ENCODE measurements at regions not wholly inside any gene's neighbourhood (a gene's known extent, or its start where the extent isn't known, plus 50 kb on each side); places are given as distances from the start of the nearest gene placed in this dataset.

DNA sequence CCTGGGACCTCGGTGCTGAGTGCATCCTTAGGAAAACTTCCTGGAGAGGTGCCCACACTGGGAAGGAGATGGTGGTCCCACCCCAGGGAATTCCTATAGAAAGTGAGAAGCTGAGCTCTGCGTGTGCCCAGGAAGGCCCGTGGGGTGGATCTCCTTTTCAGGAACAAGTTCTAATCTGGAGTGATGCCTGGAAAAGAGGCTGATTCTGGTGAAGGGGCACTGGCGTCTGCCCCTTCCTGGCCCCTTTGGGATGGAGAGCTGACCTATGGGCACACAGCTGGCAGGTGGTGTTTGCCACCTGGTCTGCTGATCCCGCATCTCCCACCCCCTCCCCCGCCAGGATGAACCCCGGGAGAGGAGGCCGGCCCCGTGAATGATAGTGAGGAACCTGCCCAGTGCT, 142.0 kb upstream of the RTL1 start:
- 94% methylated on average over 9 of the region's 9 CpGs for WGBS
- H2AK5ac ChIP-seq (ENCODE audit: low read length, severe bottlenecking): no peak overlapping the region
- no peak overlapping the region for H2BK5ac ChIP-seq (ENCODE audit: low read depth, low read length, poor library complexity, severe bottlenecking)
- DNase-seq: no peak
- H3K79me1 ChIP-seq (replicated peaks; ENCODE audit: low read length, poor library complexity, severe bottlenecking): no peaks in the 10 kb centered on the region
- no peak overlapping the region for H2AFZ ChIP-seq (ENCODE audit: low read depth, low read length)
- no peak overlapping the region for H4K91ac ChIP-seq (ENCODE audit: low read length)
- H3K23ac ChIP-seq (ENCODE audit: low read length in 2 of 2): no peak overlapping the region
- H3K4me1 ChIP-seq (ENCODE audit: control insufficient read depth, insufficient read depth, low read depth, low read length): no peaks in the 10 kb centered on the region
- no peak overlapping the region for H4K8ac ChIP-seq (ENCODE audit: low read length)
- H3K27ac ChIP-seq (ENCODE audit: low read length, poor library complexity, severe bottlenecking): no peak overlapping the region
- H3K14ac ChIP-seq (ENCODE audit: low read length in 2 of 2): no peak overlapping the region
- no peaks in the 10 kb centered on the region for H3K27me3 ChIP-seq (ENCODE audit: control insufficient read depth in 1 of 2, insufficient read depth in 1 of 2, low read length in 2 of 2)
- peaks cover 4 to 99% of the 10 kb centered on the region in 2 experiments for H3K36me3 ChIP-seq (ENCODE audit: control insufficient read depth in 1 of 2, insufficient read depth in 2 of 2, low read depth in 1 of 2, low read length in 2 of 2)
- no peak overlapping the region for H3K4me3 ChIP-seq (ENCODE audit: insufficient read depth in 1 of 2, low read depth in 1 of 2, low read length in 2 of 2)
- H2BK15ac ChIP-seq (ENCODE audit: low read depth, poor library complexity, severe bottlenecking): no peak overlapping the region
- no peak overlapping the region for H3K9ac ChIP-seq (ENCODE audit: low read length)
- H2BK120ac ChIP-seq (ENCODE audit: low read depth, low read length): no peak overlapping the region
- H3K4me2 ChIP-seq (ENCODE audit: low read length, poor library complexity, severe bottlenecking): no peak overlapping the region
- H3K18ac ChIP-seq (ENCODE audit: low read depth in 1 of 2, low read length in 2 of 2): no peak overlapping the region
- no peaks in the 10 kb centered on the region for H3K9me3 ChIP-seq (ENCODE audit: control insufficient read depth, low read length)
- H2BK12ac ChIP-seq (ENCODE audit: low read length in 2 of 2): no peak overlapping the region
- H3K4ac ChIP-seq (ENCODE audit: low read depth in 1 of 2, low read length in 2 of 2): no peak overlapping the region

DNA sequence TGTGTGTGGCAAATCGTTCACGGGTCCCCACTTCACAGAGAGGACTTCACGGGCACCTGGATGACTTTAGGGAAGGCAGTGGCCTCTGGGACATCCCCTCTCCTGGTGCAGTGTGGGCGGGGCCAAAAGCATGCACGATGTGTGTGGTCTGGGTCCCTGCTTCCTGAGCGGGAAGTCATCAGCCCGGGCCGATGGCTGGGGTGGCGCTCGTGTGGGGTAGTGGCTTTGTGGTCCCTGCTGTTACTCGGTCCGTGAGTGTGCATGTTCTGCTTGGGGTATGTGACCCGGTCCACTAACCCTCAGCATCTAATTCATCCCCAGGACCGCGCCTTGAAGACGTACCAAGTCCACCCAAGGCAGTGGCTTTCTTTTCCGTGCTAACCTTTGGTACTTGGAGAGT, 142.5 kb upstream of the RTL1 start:
- no peak overlapping the region for H4K8ac ChIP-seq (ENCODE audit: low read length)
- no peak overlapping the region for H3K4ac ChIP-seq (ENCODE audit: low read depth in 1 of 2, low read length in 2 of 2)
- no peak overlapping the region for H3K18ac ChIP-seq (ENCODE audit: low read depth in 1 of 2, low read length in 2 of 2)
- H3K4me2 ChIP-seq (ENCODE audit: low read length, poor library complexity, severe bottlenecking): no peak overlapping the region
- no peaks in the 10 kb centered on the region for H3K9me3 ChIP-seq (ENCODE audit: control insufficient read depth, low read length)
- peaks cover 4 to 99% of the 10 kb centered on the region in 2 experiments for H3K36me3 ChIP-seq (ENCODE audit: control insufficient read depth in 1 of 2, insufficient read depth in 2 of 2, low read depth in 1 of 2, low read length in 2 of 2)
- H3K27me3 ChIP-seq (ENCODE audit: control insufficient read depth in 1 of 2, insufficient read depth in 1 of 2, low read length in 2 of 2): no peaks in the 10 kb centered on the region
- no peak for DNase-seq
- no peak overlapping the region for H3K27ac ChIP-seq (ENCODE audit: low read length, poor library complexity, severe bottlenecking)
- no peak overlapping the region for H2BK5ac ChIP-seq (ENCODE audit: low read depth, low read length, poor library complexity, severe bottlenecking)
- H3K4me1 ChIP-seq (ENCODE audit: control insufficient read depth, insufficient read depth, low read depth, low read length): no peaks in the 10 kb centered on the region
- H3K23ac ChIP-seq (ENCODE audit: low read length in 2 of 2): no peak overlapping the region
- no peak overlapping the region for H2AFZ ChIP-seq (ENCODE audit: low read depth, low read length)
- no peak overlapping the region for H3K14ac ChIP-seq (ENCODE audit: low read length in 2 of 2)
- no peak overlapping the region for H4K91ac ChIP-seq (ENCODE audit: low read length)
- WGBS: 87% methylated on average over 17 of the region's 17 CpGs
- no peak overlapping the region for H2BK15ac ChIP-seq (ENCODE audit: low read depth, poor library complexity, severe bottlenecking)
- H3K9ac ChIP-seq (ENCODE audit: low read length): no peak overlapping the region
- H2BK12ac ChIP-seq (ENCODE audit: low read length in 2 of 2): no peak overlapping the region
- no peak overlapping the region for H2AK5ac ChIP-seq (ENCODE audit: low read length, severe bottlenecking)
- H2BK120ac ChIP-seq (ENCODE audit: low read depth, low read length): no peak overlapping the region
- no peaks in the 10 kb centered on the region for H3K79me1 ChIP-seq (replicated peaks; ENCODE audit: low read length, poor library complexity, severe bottlenecking)
- no peak overlapping the region for H3K4me3 ChIP-seq (ENCODE audit: insufficient read depth in 1 of 2, low read depth in 1 of 2, low read length in 2 of 2)

DNA sequence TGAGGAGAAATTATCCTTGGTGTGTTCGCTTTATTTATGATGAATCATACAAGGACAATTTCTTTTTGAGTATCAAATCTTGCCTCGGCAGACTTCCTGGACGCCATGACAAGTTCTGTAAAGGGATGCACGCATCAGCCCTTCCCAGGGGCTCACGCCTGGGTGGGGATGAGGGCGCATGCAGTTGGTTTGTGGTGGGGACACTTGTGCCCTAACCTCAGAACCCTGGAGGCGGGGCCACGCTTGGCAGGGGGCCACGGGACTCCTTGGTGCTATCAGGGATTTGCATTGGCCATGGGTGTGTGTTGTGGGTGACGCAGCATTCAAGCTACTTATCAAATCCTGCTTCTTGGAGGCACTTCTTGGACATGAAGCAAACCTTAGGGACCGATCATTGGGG, 143.8 kb upstream of the RTL1 start:
- no peak overlapping the region for H4K91ac ChIP-seq (ENCODE audit: low read length)
- H3K23ac ChIP-seq (ENCODE audit: low read length in 2 of 2): no peak overlapping the region
- H3K14ac ChIP-seq (ENCODE audit: low read length in 2 of 2): no peak overlapping the region
- H2BK5ac ChIP-seq (ENCODE audit: low read depth, low read length, poor library complexity, severe bottlenecking): no peak overlapping the region
- no peak overlapping the region for H2BK120ac ChIP-seq (ENCODE audit: low read depth, low read length)
- no peak overlapping the region for H2AK5ac ChIP-seq (ENCODE audit: low read length, severe bottlenecking)
- no peaks in the 10 kb centered on the region for H3K79me1 ChIP-seq (replicated peaks; ENCODE audit: low read length, poor library complexity, severe bottlenecking)
- peaks cover 4 to 99% of the 10 kb centered on the region in 2 experiments for H3K36me3 ChIP-seq (ENCODE audit: control insufficient read depth in 1 of 2, insufficient read depth in 2 of 2, low read depth in 1 of 2, low read length in 2 of 2)
- no peak overlapping the region for H3K18ac ChIP-seq (ENCODE audit: low read depth in 1 of 2, low read length in 2 of 2)
- no peak overlapping the region for H2BK12ac ChIP-seq (ENCODE audit: low read length in 2 of 2)
- no peak overlapping the region for H3K27ac ChIP-seq (ENCODE audit: low read length, poor library complexity, severe bottlenecking)
- H2AFZ ChIP-seq (ENCODE audit: low read depth, low read length): no peak overlapping the region
- H3K27me3 ChIP-seq (ENCODE audit: control insufficient read depth in 1 of 2, insufficient read depth in 1 of 2, low read length in 2 of 2): no peaks in the 10 kb centered on the region
- H3K4me3 ChIP-seq (ENCODE audit: insufficient read depth in 1 of 2, low read depth in 1 of 2, low read length in 2 of 2): no peak overlapping the region
- DNase-seq: no peak
- H4K8ac ChIP-seq (ENCODE audit: low read length): no peak overlapping the region
- no peak overlapping the region for H3K4ac ChIP-seq (ENCODE audit: low read depth in 1 of 2, low read length in 2 of 2)
- no peaks in the 10 kb centered on the region for H3K4me1 ChIP-seq (ENCODE audit: control insufficient read depth, insufficient read depth, low read depth, low read length)
- H3K9me3 ChIP-seq (ENCODE audit: control insufficient read depth, low read length): no peaks in the 10 kb centered on the region
- no peak overlapping the region for H2BK15ac ChIP-seq (ENCODE audit: low read depth, poor library complexity, severe bottlenecking)
- no peak overlapping the region for H3K9ac ChIP-seq (ENCODE audit: low read length)
- WGBS: 83% methylated on average over 11 of the region's 11 CpGs
- no peak overlapping the region for H3K4me2 ChIP-seq (ENCODE audit: low read length, poor library complexity, severe bottlenecking)

DNA sequence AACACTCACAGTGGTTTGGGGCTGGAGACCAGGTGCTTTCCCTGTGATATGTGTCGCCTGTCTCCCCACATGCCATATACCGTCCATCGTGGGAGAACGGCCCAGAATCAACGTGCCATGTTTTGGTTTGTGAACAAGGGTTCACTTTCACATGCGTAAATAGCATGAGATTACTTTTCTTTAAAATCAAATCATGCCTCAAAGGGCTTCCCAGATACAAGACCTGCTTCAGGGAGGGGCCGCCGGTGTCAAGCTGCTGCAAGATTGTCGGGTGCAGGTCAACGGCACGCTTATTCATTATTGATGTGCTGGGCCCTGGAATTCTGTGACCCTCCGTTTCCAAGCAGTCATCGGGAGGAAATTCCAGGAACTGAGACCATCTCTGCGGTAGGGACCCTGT, 145.2 kb upstream of the RTL1 start:
- 92% methylated on average over 14 of the region's 14 CpGs for WGBS
- no peaks in the 10 kb centered on the region for H3K9me3 ChIP-seq (ENCODE audit: control insufficient read depth, low read length)
- peaks cover 4 to 99% of the 10 kb centered on the region in 2 experiments for H3K36me3 ChIP-seq (ENCODE audit: control insufficient read depth in 1 of 2, insufficient read depth in 2 of 2, low read depth in 1 of 2, low read length in 2 of 2)
- no peak overlapping the region for H3K18ac ChIP-seq (ENCODE audit: low read depth in 1 of 2, low read length in 2 of 2)
- H3K14ac ChIP-seq (ENCODE audit: low read length in 2 of 2): no peak overlapping the region
- no peak overlapping the region for H2BK120ac ChIP-seq (ENCODE audit: low read depth, low read length)
- no peak overlapping the region for H2AK5ac ChIP-seq (ENCODE audit: low read length, severe bottlenecking)
- H3K4me2 ChIP-seq (ENCODE audit: low read length, poor library complexity, severe bottlenecking): no peak overlapping the region
- no peak overlapping the region for H3K23ac ChIP-seq (ENCODE audit: low read length in 2 of 2)
- no peak overlapping the region for H3K4ac ChIP-seq (ENCODE audit: low read depth in 1 of 2, low read length in 2 of 2)
- no peak overlapping the region for H2BK15ac ChIP-seq (ENCODE audit: low read depth, poor library complexity, severe bottlenecking)
- no peaks in the 10 kb centered on the region for H3K4me1 ChIP-seq (ENCODE audit: control insufficient read depth, insufficient read depth, low read depth, low read length)
- no peak overlapping the region for H3K27ac ChIP-seq (ENCODE audit: low read length, poor library complexity, severe bottlenecking)
- H2AFZ ChIP-seq (ENCODE audit: low read depth, low read length): no peak overlapping the region
- no peak overlapping the region for H3K9ac ChIP-seq (ENCODE audit: low read length)
- no peaks in the 10 kb centered on the region for H3K27me3 ChIP-seq (ENCODE audit: control insufficient read depth in 1 of 2, insufficient read depth in 1 of 2, low read length in 2 of 2)
- H2BK12ac ChIP-seq (ENCODE audit: low read length in 2 of 2): no peak overlapping the region
- H3K79me1 ChIP-seq (replicated peaks; ENCODE audit: low read length, poor library complexity, severe bottlenecking): no peaks in the 10 kb centered on the region
- no peak for DNase-seq
- no peak overlapping the region for H4K91ac ChIP-seq (ENCODE audit: low read length)
- H2BK5ac ChIP-seq (ENCODE audit: low read depth, low read length, poor library complexity, severe bottlenecking): no peak overlapping the region
- H3K4me3 ChIP-seq (ENCODE audit: insufficient read depth in 1 of 2, low read depth in 1 of 2, low read length in 2 of 2): no peak overlapping the region
- no peak overlapping the region for H4K8ac ChIP-seq (ENCODE audit: low read length)
